Naive thymus-derived CD4-positive, alpha-beta T cell (primary cell): ENCODE measurements at regions not wholly inside any gene's neighbourhood (a gene's known extent, or its start where the extent isn't known, plus 50 kb on each side); places are given as distances from the start of the nearest gene placed in this dataset.

Experiments used
- ATAC-seq: fragments of 150-1000 bp; cut with Tn5 transposase; 2 replicates; pipeline ENCODE4 v1.10.0; 2021; ENCODE audit warnings: mild to moderate bottlenecking, moderate library complexity
- CTCF ChIA-PET: fragments of 350-600 bp; sonication (Branson Sonifier 250); formaldehyde crosslinking; loops from one replicate; lab custom pipeline; 2021; ENCODE audit warnings: antibody characterized with exemption; lab: Charles Lee
- POLR2A ChIA-PET: fragments of 350-600 bp; sonication (Branson Sonifier 250); formaldehyde crosslinking; loops from one replicate; lab custom pipeline; 2021; ENCODE audit warnings: antibody characterized with exemption, inconsistent platforms; lab: Charles Lee
- DNase-seq, 9 donors: peaks; one replicate each; pipeline versions ENCODE4 v3.0.0 to v3.0.0-alpha.2; 2020 to 2022; ENCODE audit warnings: mixed read lengths in 1 of 9
- H3K27ac ChIP-seq: one replicate; pipeline ENCODE4 v1.7.0; 2013; ENCODE audit warnings: mild to moderate bottlenecking, low read depth, low read length, moderate library complexity
- H3K27me3 ChIP-seq, 2 donors: one replicate each; pipeline ENCODE4 v1.7.0; 2013; ENCODE audit warnings: low read length in 2 of 2, mild to moderate bottlenecking in 2 of 2, moderate library complexity in 2 of 2; ENCODE audit not compliant: control insufficient read depth in 2 of 2, insufficient read depth in 2 of 2
- H3K36me3 ChIP-seq, 3 experiments: 1 replicate in 2 of 3; 2 replicates in 1 of 3; pipeline ENCODE4 v1.7.0; 2013; ENCODE audit warnings: low read length in 3 of 3, mild to moderate bottlenecking in 3 of 3, moderate library complexity in 1 of 3; ENCODE audit not compliant: insufficient read depth in 3 of 3, control insufficient read depth in 2 of 3
- H3K4me1 ChIP-seq, 2 donors: one replicate each; pipeline ENCODE4 v1.7.0; 2013; ENCODE audit warnings: low read length in 2 of 2, mild to moderate bottlenecking in 2 of 2, moderate library complexity in 1 of 2; ENCODE audit not compliant: control insufficient read depth in 2 of 2, insufficient read depth in 2 of 2
- H3K4me3 ChIP-seq: 2 replicates; pipeline ENCODE4 v1.7.0; 2013; ENCODE audit warnings: mild to moderate bottlenecking, low read length
- H3K9me3 ChIP-seq, 3 experiments: 1 replicate in 2 of 3; 2 replicates in 1 of 3; pipeline ENCODE4 v1.7.0; 2013; ENCODE audit warnings: low read length in 3 of 3; ENCODE audit not compliant: control insufficient read depth in 2 of 3
- H3K27ac Mint-ChIP-seq, 9 donors: one replicate each; pipeline ENCODE4 v1.8.0; 2020 to 2022; ENCODE audit warnings: mixed read lengths in 9 of 9, mild to moderate bottlenecking in 8 of 9, moderate library complexity in 5 of 9, inconsistent platforms in 2 of 9
- H3K27me3 Mint-ChIP-seq, 5 donors: one replicate each; pipeline ENCODE4 v1.8.0; 2021 to 2022; ENCODE audit warnings: mixed read lengths in 5 of 5, mild to moderate bottlenecking in 1 of 5
- H3K36me3 Mint-ChIP-seq, 5 donors: one replicate each; pipeline ENCODE4 v1.8.0; 2020 to 2022; ENCODE audit warnings: mixed read lengths in 5 of 5, mild to moderate bottlenecking in 3 of 5, inconsistent platforms in 1 of 5
- H3K4me1 Mint-ChIP-seq, 7 donors: one replicate each; pipeline ENCODE4 v1.8.0; 2020 to 2022; ENCODE audit warnings: mixed read lengths in 7 of 7, mild to moderate bottlenecking in 3 of 7, inconsistent platforms in 1 of 7
- H3K4me3 Mint-ChIP-seq, 10 donors: one replicate each; pipeline ENCODE4 v1.8.0; 2020 to 2022; ENCODE audit warnings: mild to moderate bottlenecking in 10 of 10, mixed read lengths in 10 of 10, moderate library complexity in 6 of 10, inconsistent platforms in 2 of 10
- H3K9me3 Mint-ChIP-seq, 11 donors: one replicate each; pipeline ENCODE4 v1.8.0; 2020 to 2022; ENCODE audit warnings: mixed read lengths in 11 of 11, mild to moderate bottlenecking in 4 of 11, inconsistent platforms in 1 of 11, moderate library complexity in 1 of 11
- intact Hi-C, 2 donors: fragments of 100-400 bp; cut with micrococcal nuclease; formaldehyde crosslinking; loops; one replicate each; pipeline ENCODE4 v1.15.1; 2023

DNA sequence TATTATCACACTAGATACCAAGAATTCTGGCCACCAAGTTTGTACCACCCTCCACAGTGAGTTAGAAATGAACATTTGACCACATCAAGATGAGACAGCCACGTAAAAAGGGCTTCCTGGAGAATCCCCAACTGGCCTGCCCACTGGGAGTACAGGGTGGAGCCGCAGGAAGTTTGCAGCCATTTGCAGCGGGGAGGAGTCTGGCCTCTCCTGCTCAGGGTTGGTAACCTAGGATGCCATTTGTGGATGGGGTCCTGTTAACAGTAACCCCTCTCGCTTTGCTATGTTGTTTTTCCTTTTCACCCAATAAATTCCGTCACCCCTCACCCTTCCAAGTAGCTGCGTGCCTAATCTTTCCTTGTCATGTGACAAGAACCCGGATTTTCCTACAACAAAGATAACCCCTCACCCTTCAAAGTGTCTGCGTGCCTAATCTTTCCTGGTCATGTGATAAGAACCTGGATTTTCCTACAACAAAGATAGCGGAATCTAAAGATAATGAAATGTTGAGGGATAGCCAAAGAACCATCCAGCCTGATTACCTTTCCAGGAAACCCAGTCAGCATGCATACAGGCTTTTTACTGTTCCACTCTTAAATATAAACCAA, 245.4 kb downstream of the NAF1 start:
- ChIA-PET POLR2A (no interaction called here), CTCF (no interaction called here)
- peaks cover 0 to 14% (median 5%) of the 10 kb centered on the region in 11 donors for H3K9me3 Mint-ChIP-seq
- H3K36me3 Mint-ChIP-seq, result no peaks in the 10 kb centered on the region
- H3K27ac Mint-ChIP-seq, result no peak overlapping the region
- Histone ChIP-seq H3K27ac (no peak overlapping the region), H3K36me3 (no peaks in the 10 kb centered on the region), H3K9me3 (no peaks in the 10 kb centered on the region), H3K4me1 (no peaks in the 10 kb centered on the region), H3K4me3 (no peak overlapping the region), H3K27me3 (no peaks in the 10 kb centered on the region)
- H3K27me3 Mint-ChIP-seq, result peaks cover 0 to 5% (median 0%) of the 10 kb centered on the region in 5 donors
- no peak overlapping the region for H3K4me3 Mint-ChIP-seq
- intact Hi-C loops, result no loop called here
- ATAC-seq (no peak), DNase-seq (no peak)
- no peaks in the 10 kb centered on the region for H3K4me1 Mint-ChIP-seq

DNA sequence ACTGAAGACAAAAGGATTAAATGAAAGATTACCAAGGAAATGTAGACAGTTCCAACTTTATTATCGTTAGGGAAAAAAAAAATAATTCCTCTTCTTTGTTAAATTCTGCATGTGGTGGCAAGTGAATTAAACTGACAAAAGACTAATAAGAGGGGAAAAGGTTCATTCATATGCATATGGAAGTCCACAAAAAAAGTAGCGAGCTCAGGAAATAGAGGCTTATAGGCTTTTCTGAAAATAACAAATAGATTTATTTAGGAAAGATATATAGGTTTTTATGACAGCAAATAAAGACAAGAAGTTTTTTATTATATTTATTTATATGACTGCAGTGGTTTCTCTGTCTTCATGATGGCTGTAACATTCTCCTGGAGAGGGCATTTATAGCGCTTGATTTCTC, 246.0 kb downstream of the NAF1 start:
- Mint-ChIP-seq H3K27ac (no peak overlapping the region), H3K36me3 (no peaks in the 10 kb centered on the region), H3K4me1 (no peaks in the 10 kb centered on the region), H3K9me3 (peaks cover 0 to 19% (median 7%) of the 10 kb centered on the region in 11 donors), H3K4me3 (no peak overlapping the region), H3K27me3 (peaks cover 0 to 5% (median 0%) of the 10 kb centered on the region in 5 donors)
- DNase-seq (no peak), ATAC-seq (no peak)
- ChIA-PET CTCF (no interaction called here), POLR2A (no interaction called here)
- no peaks in the 10 kb centered on the region for H3K4me1 ChIP-seq
- H3K27me3 ChIP-seq, result no peaks in the 10 kb centered on the region
- no peaks in the 10 kb centered on the region for H3K9me3 ChIP-seq
- intact Hi-C loops, result no loop called here
- no peak overlapping the region for H3K27ac ChIP-seq
- no peaks in the 10 kb centered on the region for H3K36me3 ChIP-seq
- no peak overlapping the region for H3K4me3 ChIP-seq

DNA sequence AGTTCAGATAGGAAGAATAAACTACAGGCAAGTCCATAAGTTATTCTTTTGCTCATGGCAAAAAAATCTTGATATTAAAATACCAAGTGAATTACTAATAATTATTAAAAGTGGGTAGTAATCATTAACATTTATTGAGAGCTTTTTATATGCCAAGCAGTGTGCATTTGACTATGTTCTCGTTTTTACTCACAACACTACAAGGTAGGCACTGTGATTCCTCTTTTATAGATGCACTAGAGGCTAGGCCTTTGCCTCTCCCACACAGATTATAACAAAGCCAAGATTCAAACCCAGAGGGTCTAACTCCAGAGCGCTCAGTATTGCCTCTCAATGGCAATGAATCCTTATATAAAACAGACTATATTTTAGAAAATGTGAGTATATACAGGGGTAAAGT, 254.2 kb downstream of the NAF1 start:
- Mint-ChIP-seq H3K27ac (no peak overlapping the region), H3K27me3 (peaks cover 0 to 5% (median 0%) of the 10 kb centered on the region in 5 donors), H3K4me1 (no peaks in the 10 kb centered on the region), H3K9me3 (peaks cover 0 to 24% (median 10%) of the 10 kb centered on the region in 11 donors), H3K36me3 (no peaks in the 10 kb centered on the region), H3K4me3 (no peak overlapping the region)
- no peaks in the 10 kb centered on the region for H3K27me3 ChIP-seq
- no peak overlapping the region for H3K4me3 ChIP-seq
- ChIA-PET CTCF (no interaction called here), POLR2A (no interaction called here)
- no peaks in the 10 kb centered on the region for H3K4me1 ChIP-seq
- H3K9me3 ChIP-seq, result no peaks in the 10 kb centered on the region
- H3K27ac ChIP-seq, result no peak overlapping the region
- no peak for ATAC-seq
- no peaks in the 10 kb centered on the region for H3K36me3 ChIP-seq
- intact Hi-C loops, result no loop called here
- no peak for DNase-seq

DNA sequence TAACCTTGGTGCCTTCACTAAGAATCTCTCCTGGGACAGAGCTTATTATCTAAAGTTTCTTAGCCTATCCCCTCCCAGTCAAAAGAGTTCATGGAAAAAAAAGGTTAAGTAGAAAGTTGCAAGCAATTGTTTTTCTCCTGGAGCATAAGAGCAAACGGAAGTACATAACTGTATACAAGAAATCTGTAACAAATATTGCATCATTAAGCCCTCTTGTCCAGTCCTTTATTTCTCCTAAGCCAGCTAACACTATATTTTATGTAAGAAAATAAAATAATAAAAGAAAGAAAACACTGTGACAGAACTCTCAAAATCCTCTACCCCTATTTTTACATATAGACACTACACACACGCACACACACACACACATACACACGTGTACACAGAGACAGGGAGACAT, 255.3 kb downstream of the NAF1 start:
- no peaks in the 10 kb centered on the region for H3K27me3 ChIP-seq
- no peaks in the 10 kb centered on the region for H3K36me3 ChIP-seq
- no peak overlapping the region for H3K27ac Mint-ChIP-seq
- peaks cover 0 to 3% (median 0%) of the 10 kb centered on the region in 3 experiments for H3K9me3 ChIP-seq
- no peak for DNase-seq
- intact Hi-C loops, result no loop called here
- peaks cover 0 to 23% (median 10%) of the 10 kb centered on the region in 11 donors for H3K9me3 Mint-ChIP-seq
- ATAC-seq, result no peak
- H3K27me3 Mint-ChIP-seq, result peaks cover 0 to 8% (median 0%) of the 10 kb centered on the region in 5 donors
- CTCF ChIA-PET, result no interaction called here
- H3K4me1 ChIP-seq, result no peaks in the 10 kb centered on the region
- H3K4me3 ChIP-seq, result no peak overlapping the region
- no peak overlapping the region for H3K4me3 Mint-ChIP-seq
- H3K36me3 Mint-ChIP-seq, result no peaks in the 10 kb centered on the region
- H3K27ac ChIP-seq, result no peak overlapping the region
- POLR2A ChIA-PET, result no interaction called here
- H3K4me1 Mint-ChIP-seq, result no peaks in the 10 kb centered on the region

DNA sequence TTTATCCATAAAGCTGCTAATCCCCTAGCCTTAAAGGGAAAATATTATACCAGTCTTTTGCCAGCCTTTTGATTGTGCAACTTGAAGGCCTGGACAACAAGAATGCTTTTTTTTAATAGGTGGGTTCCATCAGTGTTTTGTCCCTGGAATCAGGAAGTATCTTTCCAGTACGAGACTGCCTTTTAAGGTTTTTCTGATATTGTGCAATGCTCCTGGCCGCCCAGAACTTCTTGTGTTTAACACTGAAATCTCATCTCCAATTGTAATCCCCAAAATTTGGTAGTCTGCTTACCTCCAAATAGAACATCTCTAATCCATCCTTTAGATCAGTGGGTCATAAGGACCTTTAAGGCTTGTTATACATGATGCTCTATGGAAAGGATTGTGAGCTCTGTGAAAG, 256.7 kb downstream of the NAF1 start:
- Histone ChIP-seq H3K9me3 (peaks cover 0 to 8% (median 0%) of the 10 kb centered on the region in 3 experiments), H3K4me1 (no peaks in the 10 kb centered on the region), H3K4me3 (no peak overlapping the region), H3K27ac (no peak overlapping the region), H3K36me3 (no peaks in the 10 kb centered on the region), H3K27me3 (no peaks in the 10 kb centered on the region)
- no peaks in the 10 kb centered on the region for H3K4me1 Mint-ChIP-seq
- no peak for DNase-seq
- peaks cover 0 to 20% (median 4%) of the 10 kb centered on the region in 11 donors for H3K9me3 Mint-ChIP-seq
- POLR2A ChIA-PET, result no interaction called here
- no peaks in the 10 kb centered on the region for H3K36me3 Mint-ChIP-seq
- no peak overlapping the region for H3K4me3 Mint-ChIP-seq
- H3K27ac Mint-ChIP-seq, result no peak overlapping the region
- intact Hi-C loops, result no loop called here
- CTCF ChIA-PET, result no interaction called here
- H3K27me3 Mint-ChIP-seq, result peaks cover 0 to 8% (median 0%) of the 10 kb centered on the region in 5 donors
- ATAC-seq, result no peak

DNA sequence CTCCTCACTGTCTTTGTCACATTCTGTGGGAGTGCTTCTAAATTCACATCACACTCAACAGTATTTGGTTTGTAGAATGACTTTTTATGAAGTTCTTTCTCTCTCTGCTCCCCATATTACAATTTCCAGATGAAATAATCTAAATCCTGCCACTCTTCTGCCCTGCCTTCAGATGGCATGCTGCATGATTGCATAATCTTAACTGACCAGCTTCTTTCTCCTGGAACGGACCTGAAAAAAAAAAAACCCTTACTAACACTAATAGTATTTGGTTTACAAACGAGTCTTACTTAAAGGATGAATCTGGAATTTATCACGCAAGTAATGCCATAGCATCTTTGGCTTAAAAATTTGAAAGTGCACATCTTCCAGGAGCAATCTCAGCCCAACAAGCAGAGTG, 272.3 kb downstream of the NAF1 start:
- no peaks in the 10 kb centered on the region for H3K36me3 ChIP-seq
- POLR2A ChIA-PET, result no interaction called here
- H3K4me3 ChIP-seq, result no peak overlapping the region
- intact Hi-C loops, result no loop called here
- CTCF ChIA-PET, result no interaction called here
- H3K27me3 ChIP-seq, result no peaks in the 10 kb centered on the region
- DNase-seq (no peak), ATAC-seq (no peak)
- no peaks in the 10 kb centered on the region for H3K9me3 ChIP-seq
- Mint-ChIP-seq H3K27me3 (peaks cover 0 to 2% (median 0%) of the 10 kb centered on the region in 5 donors), H3K4me1 (peaks cover 0 to 8% (median 0%) of the 10 kb centered on the region in 7 donors), H3K4me3 (no peak overlapping the region), H3K9me3 (peaks cover 0 to 3% (median 0%) of the 10 kb centered on the region in 11 donors), H3K36me3 (no peaks in the 10 kb centered on the region), H3K27ac (no peak overlapping the region)
- no peak overlapping the region for H3K27ac ChIP-seq
- H3K4me1 ChIP-seq, result no peaks in the 10 kb centered on the region
